Right lobe of liver (tissue), 4 donors: ENCODE measurements at regions not wholly inside any gene's neighbourhood (a gene's known extent, or its start where the extent isn't known, plus 50 kb on each side); places are given as distances from the start of the nearest gene placed in this dataset.

Experiments
- CTCF ChIP-seq, 4 donors: fragments of 200-600 bp in 3 of 4; fragments of 450-650 bp in 1 of 4; IDR thresholded peaks; one replicate each; pipeline versions ENCODE4 v1.5.1 to v1.8.0; 2016 to 2022; ENCODE audit warnings: antibody characterized with exemption in 4 of 4, mild to moderate bottlenecking in 2 of 4
- POLR2A ChIP-seq: fragments of 450-650 bp; IDR thresholded peaks from one replicate; pipeline ENCODE4 v1.6.1; 2017; ENCODE audit warnings: antibody characterized with exemption, mild to moderate bottlenecking
- donor health status: DM: no; HTN: no; CAD: no.
- donor health status: DM: no; HTN: no; CAD: no.
- donor health status: DM: no; HTN: yes; CAD: no.

- TF ChIP-seq CTCF (IDR thresholded peaks at IDR 0.05) = no peak
- TF ChIP-seq POLR2A = no peak
Observed at GRCh38 chr22:19641983-19642451, 72.3 kb upstream of the SEPTIN5 start.
